Ishikawa (cell line): ENCODE measurements at regions not wholly inside any gene's neighbourhood (a gene's known extent, or its start where the extent isn't known, plus 50 kb on each side); places are given as distances from the start of the nearest gene placed in this dataset.

ENCODE experiments used
- CREB1 ChIP-seq: IDR thresholded peaks from 2 replicates; pipeline ENCODE4 v1.6.1; 2012; ENCODE audit warnings: low read depth
- EP300 ChIP-seq: IDR thresholded peaks from 2 replicates; pipeline ENCODE4 v1.6.1; 2012; ENCODE audit warnings: borderline replicate concordance
- FOXM1 ChIP-seq: IDR thresholded peaks from 2 replicates; pipeline ENCODE4 v1.6.1; 2012; ENCODE audit warnings: low read depth, borderline replicate concordance
- MAX ChIP-seq: IDR thresholded peaks from 2 replicates; pipeline ENCODE4 v1.6.1; 2012
- RAD21 ChIP-seq: IDR thresholded peaks from 2 replicates; pipeline ENCODE4 v1.6.1; 2012; ENCODE audit warnings: low read depth
- REST ChIP-seq: IDR thresholded peaks from 2 replicates; pipeline ENCODE4 v1.6.1; 2012; ENCODE audit warnings: low read depth, mild to moderate bottlenecking
- TAF1 ChIP-seq: IDR thresholded peaks from 2 replicates; pipeline ENCODE4 v1.6.1; 2012; ENCODE audit warnings: low read depth, mild to moderate bottlenecking
- TCF12 ChIP-seq: IDR thresholded peaks from 2 replicates; pipeline ENCODE4 v1.6.1; 2012; ENCODE audit warnings: low read depth
- USF1 ChIP-seq: IDR thresholded peaks from 2 replicates; pipeline ENCODE4 v1.6.1; 2012
- YY1 ChIP-seq: IDR thresholded peaks from 2 replicates; pipeline ENCODE4 v1.6.1; 2012; ENCODE audit warnings: low read depth
- ZBTB7A ChIP-seq: IDR thresholded peaks from 2 replicates; pipeline ENCODE4 v1.6.1; 2012; ENCODE audit warnings: low read depth

- TF ChIP-seq CREB1 (no peak), TAF1 (no peak), RAD21 (no peak), FOXM1 (no peak), MAX (no peak), YY1 (no peak), ZBTB7A (no peak), TCF12 (no peak), EP300 (no peak), REST (no peak), USF1 (no peak)
Measured at GRCh38 chr18:72940509-72940908, 72.7 kb upstream of the NETO1 start.
